A673 (cell line): ENCODE measurements at regions not wholly inside any gene's neighbourhood (a gene's known extent, or its start where the extent isn't known, plus 50 kb on each side); places are given as distances from the start of the nearest gene placed in this dataset.

Experiments
- BruUV-seq: library from RNA; stranded (reverse); fragments of 400-500 nt; replicated peaks from 2 replicates; lab custom pipeline; 2021; lab: Mats Ljungman, UMichigan
- CTCF ChIA-PET: fragments of 300-600 bp; sonication (Branson Sonifier 250); formaldehyde crosslinking; loops from one replicate; lab custom pipeline; 2022; ENCODE audit warnings: antibody characterized with exemption; lab: Charles Lee
- POLR2A ChIA-PET: fragments of 300-600 bp; sonication (Branson Sonifier 250); formaldehyde crosslinking; loops from one replicate; lab custom pipeline; 2022; ENCODE audit warnings: antibody characterized with exemption; ENCODE audit not compliant: low non-redundant PET; lab: Charles Lee
- DNase-seq: peaks from one replicate; pipeline ENCODE4 v3.0.0-alpha.2; 2015; ENCODE audit warnings: low spot score
- H3K27ac ChIP-seq: fragments of 200-600 bp; sonication (generic); 2 replicates; pipeline ENCODE4 v1.5.1; 2016; ENCODE audit warnings: mixed run types, low read depth, mild to moderate bottlenecking, mixed read lengths, antibody characterized with exemption, low read length; ENCODE audit not compliant: poor library complexity, severe bottlenecking
- H3K27me3 ChIP-seq: fragments of 200-600 bp; sonication (generic); replicated peaks from 2 replicates; pipeline ENCODE4 v1.6.1; 2017; ENCODE audit warnings: mixed run types, low read depth, mild to moderate bottlenecking, mixed read lengths, antibody characterized with exemption, low read length; ENCODE audit not compliant: insufficient read depth, poor library complexity
- H3K36me3 ChIP-seq: fragments of 200-600 bp; sonication (generic); 2 replicates; pipeline ENCODE4 v1.6.1; 2016; ENCODE audit warnings: mixed run types, mild to moderate bottlenecking, mixed read lengths, antibody characterized with exemption, low read length; ENCODE audit not compliant: insufficient read depth, poor library complexity, severe bottlenecking
- H3K4me1 ChIP-seq: fragments of 200-600 bp; sonication (generic); 2 replicates; pipeline ENCODE4 v1.6.1; 2017; ENCODE audit warnings: mixed run types, mild to moderate bottlenecking, mixed read lengths, antibody characterized with exemption, low read length; ENCODE audit not compliant: insufficient read depth, poor library complexity, severe bottlenecking
- H3K4me3 ChIP-seq: fragments of 200-600 bp; sonication (generic); 2 replicates; pipeline ENCODE4 v1.5.1; 2016; ENCODE audit warnings: low read depth, mixed run types, mild to moderate bottlenecking, mixed read lengths, low read length; ENCODE audit not compliant: poor library complexity, severe bottlenecking
- H3K9me3 ChIP-seq: fragments of 200-600 bp; sonication (generic); 2 replicates; pipeline ENCODE4 v1.6.1; 2016; ENCODE audit warnings: mixed run types, low read depth, mild to moderate bottlenecking, mixed read lengths, antibody characterized with exemption, low read length; ENCODE audit not compliant: poor library complexity, severe bottlenecking
- EZH2 ChIP-seq: fragments of 200-600 bp; sonication (generic); IDR thresholded peaks from 2 replicates; pipeline ENCODE4 v1.6.1; 2017; ENCODE audit warnings: borderline replicate concordance, low read depth, mild to moderate bottlenecking, mixed read lengths, antibody characterized with exemption, low read length; ENCODE audit not compliant: poor library complexity, severe bottlenecking
- intact Hi-C: fragments of 100-400 bp; cut with micrococcal nuclease; formaldehyde crosslinking; loops from one replicate; pipeline ENCODE4 v1.10.0; 2022; ENCODE audit not compliant: unreplicated experiment
- TF ChIP-seq, protein P1 (sequence below): fragments of 300-800, 200-600 bp; sonication (generic); conservative IDR thresholded peaks from 2 replicates; pipeline ENCODE4 v1.5.1; 2017; ENCODE audit warnings: low read depth, mild to moderate bottlenecking, antibody characterized with exemption, low read length, moderate library complexity, mixed read lengths

GRCh38 chr5:89777758-89778157, 631.8 kb downstream of the CETN3 start:
- Histone ChIP-seq H3K4me1 (no peaks in the 10 kb centered on the region), H3K4me3 (no peak overlapping the region), H3K36me3 (no peaks in the 10 kb centered on the region), H3K27ac (no peak overlapping the region), H3K27me3 (no peaks in the 10 kb centered on the region), H3K9me3 (peaks cover 23% of the 10 kb centered on the region)
- TF ChIP-seq, protein P1, sequence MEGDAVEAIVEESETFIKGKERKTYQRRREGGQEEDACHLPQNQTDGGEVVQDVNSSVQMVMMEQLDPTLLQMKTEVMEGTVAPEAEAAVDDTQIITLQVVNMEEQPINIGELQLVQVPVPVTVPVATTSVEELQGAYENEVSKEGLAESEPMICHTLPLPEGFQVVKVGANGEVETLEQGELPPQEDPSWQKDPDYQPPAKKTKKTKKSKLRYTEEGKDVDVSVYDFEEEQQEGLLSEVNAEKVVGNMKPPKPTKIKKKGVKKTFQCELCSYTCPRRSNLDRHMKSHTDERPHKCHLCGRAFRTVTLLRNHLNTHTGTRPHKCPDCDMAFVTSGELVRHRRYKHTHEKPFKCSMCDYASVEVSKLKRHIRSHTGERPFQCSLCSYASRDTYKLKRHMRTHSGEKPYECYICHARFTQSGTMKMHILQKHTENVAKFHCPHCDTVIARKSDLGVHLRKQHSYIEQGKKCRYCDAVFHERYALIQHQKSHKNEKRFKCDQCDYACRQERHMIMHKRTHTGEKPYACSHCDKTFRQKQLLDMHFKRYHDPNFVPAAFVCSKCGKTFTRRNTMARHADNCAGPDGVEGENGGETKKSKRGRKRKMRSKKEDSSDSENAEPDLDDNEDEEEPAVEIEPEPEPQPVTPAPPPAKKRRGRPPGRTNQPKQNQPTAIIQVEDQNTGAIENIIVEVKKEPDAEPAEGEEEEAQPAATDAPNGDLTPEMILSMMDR = no peak
- TF ChIP-seq EZH2 = no peak
- ChIA-PET CTCF (no interaction called here), POLR2A (no interaction called here)
- no TSS peak for BruUV-seq
- no peak for DNase-seq
- intact Hi-C loops = no loop called here

DNA sequence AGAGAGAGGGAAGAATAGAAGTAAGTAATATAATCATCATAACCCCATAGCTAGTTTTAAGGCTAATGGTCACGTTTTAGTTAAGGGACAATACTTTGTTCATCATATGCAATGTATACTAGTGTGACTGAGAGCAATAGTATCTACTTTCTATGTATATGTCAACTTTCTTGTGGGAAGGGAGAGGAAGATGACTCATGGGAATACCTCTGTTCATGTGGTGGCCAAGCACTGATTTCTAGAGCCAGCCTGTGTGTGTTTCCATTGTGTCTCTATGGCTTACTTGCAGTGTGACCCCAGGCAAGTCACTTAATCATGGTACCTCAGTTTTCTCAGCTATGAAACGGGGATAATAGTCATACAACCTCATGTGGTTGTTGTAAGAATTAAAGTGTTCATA, 639.6 kb downstream of the CETN3 start:
- CTCF ChIA-PET = no interaction called here
- no peak for DNase-seq
- Histone ChIP-seq H3K9me3 (no peaks in the 10 kb centered on the region), H3K27me3 (no peaks in the 10 kb centered on the region), H3K4me1 (no peaks in the 10 kb centered on the region), H3K27ac (no peak overlapping the region), H3K4me3 (no peak overlapping the region), H3K36me3 (no peaks in the 10 kb centered on the region)
- TF ChIP-seq, protein P1 = no peak
- no peak for TF ChIP-seq EZH2
- BruUV-seq = no TSS peak
- intact Hi-C loops = no loop called here
- POLR2A ChIA-PET = no interaction called here

DNA sequence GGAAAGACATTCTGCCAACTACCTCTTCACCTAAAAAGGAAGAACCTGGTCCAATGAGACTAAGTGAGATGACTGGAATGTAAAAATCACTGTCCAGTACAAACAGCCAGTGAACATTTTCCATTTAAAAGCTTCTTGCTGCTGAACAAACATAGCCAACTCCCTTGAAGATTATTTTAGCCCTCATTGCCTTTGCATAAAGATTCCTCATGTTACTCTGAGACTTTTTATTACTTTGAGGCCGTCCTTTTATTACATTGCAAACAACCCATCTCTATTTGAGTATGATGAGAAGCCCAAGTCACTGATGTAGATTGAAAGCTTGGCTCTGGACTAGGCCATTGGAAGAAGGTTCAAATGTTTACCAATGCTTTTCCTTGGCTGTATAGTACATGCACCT, 649.8 kb downstream of the CETN3 start:
- POLR2A ChIA-PET = no interaction called here
- DNase-seq = no peak
- H3K9me3 ChIP-seq = no peaks in the 10 kb centered on the region
- no peak overlapping the region for H3K4me3 ChIP-seq
- intact Hi-C loops = no loop called here
- CTCF ChIA-PET = no interaction called here
- no TSS peak for BruUV-seq
- H3K36me3 ChIP-seq = no peaks in the 10 kb centered on the region
- H3K4me1 ChIP-seq = peaks cover 12% of the 10 kb centered on the region
- no peaks in the 10 kb centered on the region for H3K27me3 ChIP-seq
- TF ChIP-seq, protein P1 = no peak
- TF ChIP-seq EZH2 = no peak
- no peak overlapping the region for H3K27ac ChIP-seq
